ENCODE measurements at regions not wholly inside any gene's neighbourhood (a gene's known extent, or its start where the extent isn't known, plus 50 kb on each side); places are given as distances from the start of the nearest gene placed in this dataset.

- TF ChIP-seq CTCF (conservative IDR thresholded peaks at IDR 0.05; ENCODE audit: low read depth, low read length) (no peak), EZH2 (IDR thresholded peaks at IDR 0.05; ENCODE audit: low read length, unreplicated experiment) (no peak)
Measured at GRCh38 chr6:104589940-104590339, 269.8 kb downstream of the HACE1 start.

All from PC-3 (cell line).